ENCODE measurements at regions not wholly inside any gene's neighbourhood (a gene's known extent, or its start where the extent isn't known, plus 50 kb on each side); places are given as distances from the start of the nearest gene placed in this dataset.

DNA sequence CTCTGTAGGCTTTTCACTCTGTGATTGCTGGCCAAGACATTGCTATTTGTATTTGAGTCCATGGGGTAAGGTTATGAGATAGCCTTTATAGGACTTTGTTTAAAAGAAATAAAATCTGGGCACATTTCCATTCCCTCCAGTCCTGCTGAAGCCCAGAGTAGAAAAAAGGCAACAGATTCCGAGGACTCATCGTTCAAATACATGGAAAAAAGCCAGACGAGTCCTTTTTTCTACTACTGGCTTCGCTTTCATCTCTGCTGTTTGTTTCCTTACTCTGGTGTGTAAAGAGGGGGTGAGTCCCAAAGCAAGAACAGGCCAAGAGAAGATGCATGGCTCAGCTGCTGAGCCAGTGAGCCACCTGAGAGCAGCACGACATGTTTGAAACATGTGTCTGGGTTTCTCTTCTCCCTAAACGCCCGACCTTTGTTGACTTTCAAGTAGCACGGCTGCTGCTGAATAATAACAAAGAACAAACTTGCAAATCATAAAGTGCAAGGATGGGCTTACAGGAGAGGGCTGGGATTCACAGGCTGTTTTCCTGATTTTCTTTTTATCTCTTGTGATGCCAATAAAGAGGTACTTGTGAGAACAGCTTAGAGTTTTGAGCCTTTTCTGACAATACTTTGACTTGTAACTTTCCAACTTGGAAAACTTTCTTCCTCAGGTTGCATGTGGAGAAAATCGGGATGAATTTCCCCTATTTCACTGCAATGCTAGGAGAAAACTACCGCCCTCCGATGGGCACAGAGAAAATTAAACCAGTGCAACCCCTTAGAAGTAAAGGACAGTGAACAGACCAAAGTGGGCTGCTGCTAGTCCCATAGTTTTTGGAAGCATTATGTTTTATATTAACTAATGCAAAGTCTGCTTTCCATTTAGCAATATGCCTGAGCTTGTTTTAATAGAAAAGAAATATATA, 195.2 kb upstream of the RAG2 start:
- no peak for DNase-seq (ENCODE audit: low spot score)

DNA sequence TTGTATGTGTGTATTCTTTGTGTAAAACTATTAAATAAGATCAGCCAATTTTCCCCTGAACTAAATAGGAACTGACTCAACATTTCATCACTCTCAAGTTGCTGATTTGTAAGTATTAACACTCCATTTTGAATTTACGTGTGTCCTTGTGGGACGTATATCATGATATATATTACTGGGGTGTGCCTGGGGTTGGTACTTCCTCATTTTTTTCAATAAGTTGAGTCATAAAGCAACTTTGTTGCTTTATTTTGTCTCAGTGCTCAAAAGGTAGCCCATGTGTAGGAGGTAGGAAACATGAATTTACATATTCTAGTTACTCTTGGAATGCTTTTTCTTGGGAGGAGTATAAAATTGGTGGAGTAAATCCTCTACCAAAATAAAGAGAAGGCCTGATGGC, 193.9 kb upstream of the RAG2 start:
- no peak for DNase-seq (ENCODE audit: low spot score)

DNA sequence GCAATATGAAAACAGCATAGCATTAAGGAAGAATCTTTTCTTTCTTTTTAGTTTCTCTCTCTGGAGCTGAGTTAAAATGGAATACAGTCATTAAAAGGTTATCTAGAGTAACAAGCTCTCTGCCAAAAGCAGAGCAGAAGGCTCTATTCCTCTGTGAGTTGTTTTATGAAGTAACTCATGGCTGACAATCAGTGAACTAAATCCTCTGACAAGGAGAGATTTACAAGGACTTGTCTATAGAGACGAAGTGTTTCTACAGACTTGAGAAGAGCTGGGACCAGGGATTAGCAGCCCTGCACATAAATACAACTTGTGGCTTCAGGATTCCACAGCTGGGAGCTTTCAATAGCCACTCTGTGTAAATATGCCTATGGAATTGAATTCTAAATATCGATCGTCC, 192.5 kb upstream of the RAG2 start:
- DNase-seq (ENCODE audit: low spot score), result no peak

DNA sequence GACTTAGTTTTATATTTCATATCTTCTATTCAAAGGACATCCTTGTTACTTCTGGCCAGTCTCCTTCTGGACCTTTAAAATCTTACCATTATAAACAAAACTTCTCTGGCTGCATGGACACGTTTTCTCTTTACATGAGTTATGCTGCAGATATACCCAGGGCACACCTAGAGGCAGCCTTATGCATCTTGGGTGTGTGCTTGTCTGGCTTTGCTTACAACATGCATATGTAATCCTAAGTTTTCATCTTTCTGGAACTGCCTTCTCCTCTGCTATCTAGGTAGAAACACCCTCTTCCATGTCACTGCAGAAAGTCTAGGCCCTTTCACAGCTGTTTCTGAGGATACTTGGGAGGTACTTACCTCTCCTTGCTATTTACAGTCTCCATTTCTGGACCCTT, 185.8 kb upstream of the RAG2 start:
- no peak for DNase-seq (ENCODE audit: low spot score)

DNA sequence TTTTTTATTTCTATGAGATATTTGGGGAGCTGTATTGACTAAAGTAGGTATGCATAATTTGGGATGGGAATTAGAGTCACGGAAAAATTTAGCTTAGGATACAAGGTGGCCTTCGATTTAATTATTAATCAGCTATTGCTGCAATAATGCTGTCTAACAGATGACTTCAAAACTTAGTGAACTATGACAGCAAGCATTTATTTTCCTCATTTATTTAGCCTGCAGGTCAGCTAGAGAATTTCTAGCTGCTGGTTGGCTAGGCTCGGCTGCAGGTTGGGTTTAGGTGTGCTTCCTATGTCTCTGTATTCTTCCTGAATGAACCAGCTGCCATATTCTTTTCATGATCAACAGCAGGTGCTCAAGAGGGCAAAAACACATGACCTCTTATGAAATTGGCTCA, 181.8 kb upstream of the RAG2 start:
- DNase-seq (ENCODE audit: low spot score), result no peak

DNA sequence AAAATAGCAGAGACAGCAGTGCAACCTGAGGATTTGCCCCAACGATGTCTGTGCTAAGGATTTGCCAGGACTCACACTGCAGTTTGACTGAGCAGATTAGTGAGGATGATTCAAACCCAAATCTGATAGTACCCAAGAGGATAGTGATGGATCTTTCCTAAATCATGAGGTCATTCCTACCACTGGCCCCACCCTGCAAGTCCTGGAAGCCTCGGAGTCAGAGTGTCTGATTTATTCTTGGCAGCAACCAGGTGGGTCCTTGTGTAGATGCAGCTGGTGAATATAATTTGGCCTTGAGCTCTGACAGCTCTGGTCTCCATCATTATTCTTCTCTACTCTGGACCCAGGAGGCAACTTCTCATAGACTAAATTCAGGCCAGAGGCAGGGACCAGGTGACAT, 179.3 kb upstream of the RAG2 start:
- no peak for DNase-seq (ENCODE audit: low spot score)

DNA sequence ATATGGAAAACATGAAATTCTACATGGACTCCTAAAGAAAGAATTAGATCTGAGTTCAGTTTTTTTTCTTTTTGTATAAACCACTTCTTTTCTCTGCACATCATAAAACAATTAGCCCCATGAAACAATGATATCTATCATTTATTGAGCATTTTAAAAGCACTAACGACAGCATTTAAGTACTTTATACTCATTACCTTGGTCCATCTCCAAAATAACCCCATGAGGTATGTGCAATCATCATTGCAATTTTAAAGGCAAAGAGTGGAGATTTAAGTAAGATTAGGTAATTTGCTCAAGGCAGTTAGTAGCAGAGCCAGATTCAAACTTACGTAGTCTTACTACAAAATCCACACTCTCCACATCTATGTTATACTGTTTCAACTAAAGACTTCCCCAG, 177.7 kb upstream of the RAG2 start:
- DNase-seq (ENCODE audit: low spot score), result no peak

DNA sequence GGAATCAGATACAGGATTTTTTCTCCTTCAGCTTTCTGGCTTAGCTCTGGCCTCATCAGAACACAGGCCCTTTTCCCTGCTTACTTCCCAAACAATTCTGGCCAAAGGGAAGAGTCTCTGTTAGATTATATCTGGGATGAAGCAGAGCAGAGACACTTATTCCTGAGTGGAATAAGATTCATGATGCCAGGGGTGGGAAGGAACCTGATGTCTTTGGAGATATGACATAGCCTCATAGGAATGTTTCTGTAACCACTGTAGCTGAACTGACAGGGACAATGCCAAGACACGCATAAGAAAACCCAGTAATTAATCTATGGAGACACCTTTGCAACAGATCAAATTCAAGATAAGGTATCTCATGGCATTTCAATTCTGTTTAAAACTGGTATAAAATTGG, 177.1 kb upstream of the RAG2 start:
- DNase-seq (ENCODE audit: low spot score), result no peak

DNA sequence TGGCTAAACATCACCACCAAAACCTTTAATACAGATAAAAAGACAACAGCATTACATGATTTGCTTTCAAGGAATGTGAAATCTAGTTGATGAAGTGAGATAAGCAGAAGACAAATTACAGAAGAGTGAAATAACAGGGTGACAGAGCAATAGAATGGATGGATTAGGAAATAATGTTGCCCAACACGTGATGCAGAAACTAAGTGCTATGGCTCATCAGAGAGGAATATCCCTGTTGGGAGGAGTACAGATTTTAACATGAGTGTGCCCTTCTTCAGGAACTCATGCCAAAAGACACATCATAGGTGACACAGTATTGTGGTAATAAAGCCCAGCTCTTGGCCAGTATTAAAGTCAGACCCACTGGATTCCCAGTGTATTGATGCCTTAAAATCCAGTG, 176.6 kb upstream of the RAG2 start:
- no peak for DNase-seq (ENCODE audit: low spot score)

DNA sequence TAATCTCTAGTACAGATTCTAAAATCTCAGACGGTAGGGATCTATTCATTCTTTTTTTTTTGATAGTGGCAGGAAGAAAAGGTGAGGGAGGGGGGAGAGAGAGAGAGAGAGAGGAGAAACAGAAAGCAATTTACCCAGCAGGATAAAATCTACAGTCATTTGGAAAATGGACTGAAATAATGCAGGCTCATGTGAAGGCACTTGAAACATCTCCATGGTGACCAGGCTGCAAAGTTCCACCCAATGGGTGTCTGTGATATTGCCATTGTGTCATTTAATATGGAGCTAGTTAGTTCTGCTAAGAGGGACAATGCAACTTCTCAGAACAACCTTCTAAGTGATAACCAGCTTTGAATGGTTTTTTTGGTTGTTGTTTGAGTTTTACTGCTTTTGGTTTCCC, 165.2 kb upstream of the RAG2 start:
- no peak for DNase-seq (ENCODE audit: low spot score)

DNA sequence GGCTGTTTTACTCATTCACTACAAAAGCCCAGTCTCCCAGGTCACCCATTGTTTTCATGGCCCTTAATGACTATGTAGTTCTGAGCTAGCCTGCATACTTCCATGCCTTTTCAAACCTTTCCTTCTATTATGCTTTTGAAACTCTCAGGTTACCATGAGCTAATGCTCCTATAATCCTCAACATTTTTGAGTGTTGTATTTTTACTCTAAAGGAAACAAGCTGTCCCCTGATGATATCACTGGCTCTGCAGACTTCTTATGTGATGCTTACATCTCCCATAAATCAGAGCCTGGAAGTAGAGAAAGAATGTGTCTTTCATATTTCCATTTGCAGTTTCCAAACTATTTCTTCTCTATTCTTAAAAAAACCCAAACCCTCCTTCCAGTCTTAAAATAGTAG, 159.0 kb upstream of the RAG2 start:
- DNase-seq (ENCODE audit: low spot score), result no peak

DNA sequence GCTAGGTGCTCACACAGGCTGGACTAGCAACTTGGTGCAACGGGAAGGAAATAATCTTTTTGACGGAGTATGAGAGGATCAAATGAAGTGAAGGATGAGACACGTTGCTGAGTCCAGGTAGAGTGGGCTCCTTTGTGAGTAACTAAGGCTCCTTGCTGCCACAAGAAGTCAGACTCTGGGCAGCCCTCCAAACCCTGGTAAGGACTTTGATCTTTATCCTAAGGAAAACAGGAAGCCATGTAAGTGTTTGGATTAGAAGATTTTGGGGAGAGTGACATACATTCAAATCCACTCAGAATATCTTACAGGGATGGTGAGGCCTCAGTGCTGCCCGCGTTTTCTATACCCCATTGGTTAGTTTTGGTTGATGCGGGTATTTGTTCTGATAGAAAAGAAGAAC, 155.9 kb upstream of the RAG2 start:
- no peak for DNase-seq (ENCODE audit: low spot score)

DNA sequence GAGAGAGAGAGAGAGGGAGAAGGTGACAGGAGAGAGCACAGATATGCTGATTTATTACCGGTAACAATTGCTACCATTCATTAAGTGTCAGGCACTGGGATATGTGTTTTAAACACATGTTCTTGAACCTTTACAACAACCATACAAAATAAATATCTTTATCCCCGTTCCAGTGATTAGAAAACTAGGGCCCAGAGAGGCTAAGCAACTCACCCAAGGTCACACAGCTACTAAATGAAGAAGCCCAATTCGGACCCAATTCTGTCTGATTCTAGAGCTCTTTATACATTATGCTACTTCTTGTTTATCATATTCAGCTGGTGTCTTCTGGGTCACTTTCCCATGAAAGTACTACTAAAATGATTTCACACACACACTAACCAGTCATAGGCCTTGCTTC, 154.0 kb upstream of the RAG2 start:
- DNase-seq (ENCODE audit: low spot score), result no peak

DNA sequence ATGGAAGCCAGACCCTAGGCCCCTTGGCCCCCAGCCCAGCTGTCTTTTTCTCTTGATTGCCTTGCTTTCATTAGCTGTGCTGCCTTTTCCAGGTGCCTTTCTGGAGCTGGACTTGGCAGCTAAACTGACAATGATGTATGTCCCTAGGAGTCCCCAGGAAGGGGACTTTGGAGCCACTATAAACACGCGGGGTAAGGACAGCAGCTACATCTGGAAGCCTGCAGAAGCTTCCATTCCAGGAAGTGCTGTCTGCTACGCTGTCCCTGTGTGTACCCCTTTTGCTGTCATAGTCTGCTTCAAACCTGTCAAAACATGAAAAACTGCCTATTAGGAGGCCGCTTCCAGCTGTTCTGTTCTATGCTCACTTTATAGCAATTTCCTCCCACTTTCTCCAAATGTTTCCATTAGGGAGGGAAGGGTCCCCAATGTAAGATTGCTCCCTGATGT, 153.3 kb upstream of the RAG2 start:
- no peak for DNase-seq (ENCODE audit: low spot score)

DNA sequence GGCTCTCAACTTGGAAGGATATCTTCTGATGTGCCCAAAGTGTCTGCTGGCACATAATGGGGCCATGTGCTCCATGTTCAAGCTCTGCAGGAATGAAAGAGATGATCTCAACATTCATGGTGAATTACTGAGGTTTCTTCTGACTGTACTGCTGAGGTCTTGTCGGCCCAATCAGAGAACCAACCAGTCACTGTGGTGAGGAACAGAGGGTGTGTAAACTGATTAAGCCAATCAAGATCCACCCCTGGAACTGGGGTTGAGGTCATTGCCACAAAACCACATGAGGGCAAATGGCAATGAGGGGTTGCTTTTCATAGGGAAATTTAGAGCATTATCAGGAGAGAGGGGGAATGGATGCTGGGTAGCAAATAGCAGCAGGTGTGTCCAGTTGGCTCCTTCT, 152.3 kb upstream of the RAG2 start:
- DNase-seq (ENCODE audit: low spot score), result no peak

DNA sequence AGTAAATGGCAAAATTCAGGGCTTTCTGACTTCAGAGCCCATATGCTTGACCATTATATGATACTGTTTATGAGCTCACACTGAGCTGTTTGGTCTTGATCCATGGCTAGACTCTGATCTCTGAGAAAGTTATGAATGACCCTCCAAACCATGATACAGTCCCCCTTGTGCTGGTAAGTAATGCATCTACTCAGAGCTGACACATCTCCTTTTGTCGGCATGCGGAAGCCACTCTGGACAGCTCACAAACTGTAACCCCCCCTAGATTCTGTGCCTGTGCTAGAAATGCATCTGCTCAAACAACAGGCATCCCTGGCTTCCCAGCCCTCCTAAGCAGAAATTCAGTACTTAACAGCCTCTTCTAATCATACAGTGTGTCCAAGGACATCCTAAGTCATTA, 150.8 kb upstream of the RAG2 start:
- no peak for DNase-seq (ENCODE audit: low spot score)

DNA sequence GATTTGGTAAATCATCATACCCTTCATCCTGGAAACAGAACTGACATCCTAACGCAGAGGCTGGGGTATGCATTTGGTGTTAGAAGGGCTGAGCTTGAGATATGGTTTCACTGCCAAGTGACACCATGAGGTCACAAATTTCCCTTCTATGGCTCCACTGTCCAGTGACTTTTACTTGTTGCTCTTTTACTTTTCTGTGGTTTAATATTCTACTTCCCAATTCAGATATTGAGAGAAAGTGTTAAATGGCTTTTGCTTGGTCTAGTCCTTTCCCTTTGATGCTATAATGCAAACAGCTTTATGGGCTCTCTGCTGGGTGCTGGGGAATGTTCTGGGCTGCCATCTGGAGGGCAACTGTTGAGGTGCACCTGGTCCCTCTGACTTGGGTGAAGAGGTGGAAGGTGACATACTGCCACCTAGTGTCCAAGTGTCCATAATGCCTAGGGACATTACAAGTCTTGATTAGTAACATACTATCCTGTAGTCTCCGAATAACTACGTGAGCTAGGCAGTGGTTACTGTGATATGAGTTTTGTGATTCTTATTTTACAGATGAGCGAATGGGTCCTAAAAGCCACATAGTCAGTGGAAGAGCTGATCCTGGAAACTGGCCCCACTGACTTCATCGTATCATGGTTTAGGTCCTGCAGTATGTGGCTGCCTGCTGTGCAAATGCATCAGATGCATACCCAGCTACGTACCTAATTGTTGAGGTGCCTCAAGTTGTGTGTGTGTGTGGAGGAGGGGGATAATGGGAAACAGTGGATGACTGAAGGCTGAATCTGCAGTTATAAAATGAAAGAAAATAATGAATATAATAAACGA, 149.1 kb upstream of the RAG2 start:
- peak; percentile 92 for DNase-seq (ENCODE audit: low spot score)

DNA sequence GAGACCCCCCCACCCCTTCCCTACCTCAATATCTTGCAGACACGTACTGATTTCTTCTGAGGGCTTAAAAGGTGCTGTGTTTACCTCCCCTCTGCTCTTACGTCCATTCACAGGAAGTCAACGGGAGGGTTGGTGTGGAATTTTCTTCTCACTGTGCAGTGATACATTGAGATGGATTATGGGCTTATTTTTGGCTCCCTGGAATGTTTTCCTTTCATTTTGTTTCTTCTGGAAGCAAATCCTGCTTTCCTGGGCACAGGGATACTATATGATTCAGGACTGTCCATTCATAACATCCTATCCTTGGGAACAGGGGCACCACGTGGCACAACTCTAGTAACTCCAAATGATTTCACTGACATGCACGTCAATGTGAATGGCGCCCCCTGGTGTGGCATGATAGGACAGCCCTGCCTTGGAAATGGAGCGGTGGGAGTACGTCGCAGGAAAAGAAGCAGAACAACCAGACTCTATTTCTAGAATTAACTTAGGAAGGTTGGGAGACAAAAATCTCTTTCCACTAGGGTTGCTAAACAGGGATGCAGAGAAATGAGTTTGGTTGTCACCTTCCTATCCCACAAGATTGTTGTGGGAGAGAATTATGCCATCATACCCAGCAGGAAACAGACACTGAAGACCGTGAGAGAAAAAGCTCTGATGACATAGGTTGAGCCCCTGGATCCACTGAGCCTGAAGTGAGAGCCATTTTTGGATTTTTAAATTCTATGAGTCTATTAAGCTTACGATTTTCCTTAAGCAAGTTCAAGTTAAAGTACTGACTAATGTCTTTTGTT, 146.5 kb upstream of the RAG2 start:
- peak; percentile 56 for DNase-seq (ENCODE audit: low spot score)

DNA sequence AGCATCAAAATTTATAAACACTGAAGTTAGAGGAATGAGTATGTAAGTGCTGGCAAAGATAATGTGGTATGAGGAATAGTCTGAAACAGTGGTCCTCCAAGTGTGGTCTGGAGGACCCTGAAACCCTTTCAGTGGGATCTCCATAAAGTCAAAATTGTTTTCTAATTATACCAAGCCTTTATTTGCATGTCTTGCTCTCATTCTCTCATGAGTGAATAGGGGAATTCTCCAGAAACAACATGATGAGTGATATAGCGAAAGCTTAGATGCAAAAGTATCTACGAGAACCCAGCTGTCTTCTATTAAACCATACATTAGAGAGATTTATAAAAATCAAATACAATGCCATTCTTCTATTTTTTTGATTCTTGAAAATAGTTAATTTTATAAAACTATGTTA, 145.0 kb upstream of the RAG2 start:
- DNase-seq (ENCODE audit: low spot score), result no peak

DNA sequence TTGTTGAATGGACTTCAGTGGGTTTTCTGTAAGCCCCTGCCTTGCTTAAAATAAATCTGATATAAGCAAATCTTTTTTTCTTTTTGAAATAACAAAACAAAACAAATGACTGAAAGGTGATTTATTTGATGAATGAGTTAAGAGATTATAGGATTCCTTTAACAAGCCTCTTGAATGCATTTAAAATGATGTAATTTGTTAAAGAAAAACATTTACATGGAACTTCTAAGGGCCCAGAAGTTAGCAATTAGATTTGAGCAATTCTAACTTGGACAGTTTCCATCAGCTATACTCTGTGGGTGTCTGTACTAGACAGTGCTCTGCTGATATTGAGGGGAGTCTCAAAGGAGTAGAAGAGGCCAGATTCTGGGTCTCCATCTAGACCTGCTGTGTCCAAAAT, 143.5 kb upstream of the RAG2 start:
- DNase-seq (ENCODE audit: low spot score), result no peak

DNA sequence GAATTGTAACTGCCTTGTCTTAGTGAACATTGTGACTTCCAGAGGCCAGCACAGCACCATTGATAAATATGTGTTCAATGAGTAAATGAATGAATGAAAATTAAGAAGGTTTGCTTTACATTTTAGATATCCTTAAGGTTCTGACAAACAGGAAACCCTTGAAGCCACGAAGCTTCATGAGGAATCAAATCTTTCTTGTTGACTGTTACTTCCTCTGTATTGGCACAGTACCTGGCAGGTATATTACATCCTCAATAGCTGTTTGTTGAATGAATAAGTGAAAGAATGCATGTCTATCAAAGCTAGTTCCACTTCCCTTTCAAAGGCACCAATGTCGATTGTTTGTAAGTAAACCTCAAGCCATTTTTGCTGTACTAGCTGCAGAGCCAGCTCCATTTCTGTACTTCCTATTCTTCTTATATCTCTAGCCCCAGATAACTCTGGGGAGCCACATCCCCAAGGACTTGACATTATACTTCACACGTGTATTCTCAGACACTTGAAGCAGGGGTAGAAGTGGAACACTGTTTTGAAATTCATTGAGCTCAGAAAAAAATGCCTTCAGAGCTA, 140.3 kb upstream of the RAG2 start:
- no peak for DNase-seq (ENCODE audit: low spot score)

DNA sequence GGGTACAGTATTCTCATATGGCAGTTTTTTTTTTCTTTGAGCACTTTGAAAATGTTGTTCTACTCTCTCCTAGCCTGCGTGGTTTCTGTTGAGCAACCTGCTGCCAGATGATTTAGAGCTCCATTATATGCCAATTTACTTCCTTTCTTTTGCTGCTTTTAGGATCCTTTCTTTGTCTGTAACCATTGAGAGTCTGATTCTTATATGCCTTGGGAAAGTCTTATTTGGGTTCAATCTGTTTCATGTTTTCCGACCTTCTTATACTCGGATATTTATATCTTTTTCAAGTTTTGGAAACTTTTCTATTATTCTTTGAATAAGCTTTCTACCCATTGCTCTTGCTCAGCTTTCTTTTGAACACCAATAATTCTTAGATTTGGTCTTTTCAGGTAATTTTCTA, 138.1 kb upstream of the RAG2 start:
- DNase-seq (ENCODE audit: low spot score), result no peak

Data from mucosa of gallbladder (tissue), 1 donor.